Neural crest cell (in vitro differentiated cells): ENCODE measurements at regions not wholly inside any gene's neighbourhood (a gene's known extent, or its start where the extent isn't known, plus 50 kb on each side); places are given as distances from the start of the nearest gene placed in this dataset.
"Not testable (repeated sequence)": the region's sequence is repeated elsewhere in the genome, so short reads cannot be mapped to it uniquely, and the experiment has no call there.

ENCODE experiments used
- DNase-seq: peaks from one replicate; pipeline ENCODE4 v3.0.0; 2021; ENCODE audit warnings: low read depth, mixed read lengths, low spot score
- H3K27ac Mint-ChIP-seq: one replicate; pipeline ENCODE4 v1.8.0; 2021; ENCODE audit warnings: mild to moderate bottlenecking, mixed read lengths; ENCODE audit not compliant: unreplicated experiment
- H3K27me3 Mint-ChIP-seq: 2 replicates; pipeline ENCODE4 v1.8.0; 2021; ENCODE audit warnings: low read depth, mild to moderate bottlenecking, mixed read lengths
- H3K36me3 Mint-ChIP-seq: 2 replicates; pipeline ENCODE4 v1.8.0; 2021; ENCODE audit warnings: low read depth, mild to moderate bottlenecking, mixed read lengths
- H3K4me1 Mint-ChIP-seq: 2 replicates; pipeline ENCODE4 v1.8.0; 2021; ENCODE audit warnings: mixed read lengths
- H3K4me3 Mint-ChIP-seq: one replicate; pipeline ENCODE4 v1.8.0; 2021; ENCODE audit warnings: mild to moderate bottlenecking, mixed read lengths
- H3K9me3 Mint-ChIP-seq: 2 replicates; pipeline ENCODE4 v1.8.0; 2021; ENCODE audit warnings: mixed read lengths
- CTCF ChIP-seq: fragments of 200-600 bp; sonication (generic); conservative IDR thresholded peaks from 2 replicates; pipeline ENCODE4 v1.5.0; 2021; ENCODE audit warnings: antibody characterized with exemption, mild to moderate bottlenecking

DNA sequence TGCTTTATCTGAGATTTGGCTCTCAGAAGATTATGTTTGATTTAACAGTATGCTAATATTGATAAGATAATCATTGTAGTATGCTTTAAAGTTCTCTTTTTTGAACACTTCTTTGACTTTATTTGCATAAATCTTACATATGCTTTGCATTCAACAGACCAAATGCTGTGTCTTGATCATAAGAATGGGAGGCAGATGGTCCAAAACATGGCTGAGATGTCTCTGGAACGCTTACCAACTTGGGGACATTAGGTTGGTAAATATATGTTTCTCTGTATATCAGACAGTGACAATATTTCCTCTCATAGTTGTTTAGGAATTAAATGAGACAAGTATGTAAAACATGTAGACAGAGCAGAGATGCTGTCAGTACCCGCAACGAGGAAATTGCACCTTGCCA, 197.9 kb upstream of the CTNND2 start:
- H3K36me3 Mint-ChIP-seq, result no peaks in the 10 kb centered on the region
- H3K27ac Mint-ChIP-seq, result no peak overlapping the region
- no peak for DNase-seq
- no peaks in the 10 kb centered on the region for H3K9me3 Mint-ChIP-seq
- no peak overlapping the region for H3K4me3 Mint-ChIP-seq
- TF ChIP-seq CTCF, result no peak
- H3K4me1 Mint-ChIP-seq, result no peaks in the 10 kb centered on the region
- no peaks in the 10 kb centered on the region for H3K27me3 Mint-ChIP-seq

GRCh38 chr5:12100542-12100941, 196.3 kb upstream of the CTNND2 start:
- no peak for DNase-seq
- Mint-ChIP-seq H3K27ac (no peak overlapping the region), H3K4me3 (no peak overlapping the region), H3K27me3 (no peaks in the 10 kb centered on the region), H3K4me1 (no peaks in the 10 kb centered on the region), H3K36me3 (no peaks in the 10 kb centered on the region), H3K9me3 (peaks cover 3% of the 10 kb centered on the region)
- peak; percentile 20 for TF ChIP-seq CTCF

GRCh38 chr5:12099296-12099695, 195.1 kb upstream of the CTNND2 start:
- Mint-ChIP-seq H3K4me3 (no peak overlapping the region), H3K27ac (peak overlapping the region; percentile 15), H3K27me3 (no peaks in the 10 kb centered on the region)

DNA sequence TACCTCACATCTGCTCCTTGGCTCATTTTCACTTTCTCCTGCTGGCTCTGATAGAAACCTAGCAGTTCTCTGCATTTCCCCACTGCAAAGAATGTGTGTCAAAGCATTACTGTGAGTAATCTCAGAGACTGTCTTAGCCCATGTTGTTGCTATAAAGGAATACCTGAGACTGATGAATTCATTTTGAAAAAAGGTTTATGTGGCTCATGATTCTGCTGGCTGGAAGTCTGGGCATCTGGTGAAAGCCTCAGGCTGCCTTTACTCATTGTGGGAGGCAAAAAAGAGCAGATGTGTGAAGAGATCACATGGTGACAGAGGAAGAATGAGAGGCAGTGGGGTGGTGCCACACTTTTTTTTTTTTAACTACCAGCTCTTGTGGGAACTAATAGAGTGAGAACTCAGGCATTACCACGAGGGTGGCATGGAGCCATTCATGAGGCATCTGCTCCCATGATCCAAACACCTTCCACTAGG, 191.6 kb upstream of the CTNND2 start:
- no peak for TF ChIP-seq CTCF
- H3K27ac Mint-ChIP-seq, result no peak overlapping the region
- H3K4me1 Mint-ChIP-seq, result no peaks in the 10 kb centered on the region
- no peak overlapping the region for H3K4me3 Mint-ChIP-seq
- no peak for DNase-seq
- no peaks in the 10 kb centered on the region for H3K27me3 Mint-ChIP-seq
- peaks cover 3% of the 10 kb centered on the region for H3K9me3 Mint-ChIP-seq
- H3K36me3 Mint-ChIP-seq, result no peaks in the 10 kb centered on the region

More at GRCh38 chr5:12099296-12099695, 195.1 kb upstream of the CTNND2 start:
- no peak for DNase-seq
- Mint-ChIP-seq H3K4me1 (no peaks in the 10 kb centered on the region), H3K36me3 (no peaks in the 10 kb centered on the region), H3K9me3 (peaks cover 3% of the 10 kb centered on the region)
- TF ChIP-seq CTCF, result no peak

DNA sequence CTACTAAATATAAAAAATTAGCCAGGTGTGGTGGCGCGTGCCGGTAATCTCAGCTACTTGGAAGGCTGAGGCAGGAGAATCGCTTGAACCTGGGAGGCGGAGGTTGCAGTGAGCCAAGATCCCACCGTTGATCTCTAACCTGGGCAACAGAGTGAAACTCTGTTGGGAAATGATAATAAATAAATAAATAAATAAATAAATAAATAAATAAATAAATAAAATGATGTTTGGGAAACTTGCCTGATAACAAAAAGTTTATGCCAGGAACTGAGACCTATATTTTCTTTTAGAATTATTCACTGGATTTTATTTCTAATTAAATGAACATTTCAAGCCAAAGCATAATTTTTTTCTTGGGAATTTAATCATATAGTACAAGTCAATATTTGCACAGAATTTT, 189.3 kb upstream of the CTNND2 start:
- DNase-seq, result no peak
- Mint-ChIP-seq H3K4me1 (no peaks in the 10 kb centered on the region), H3K27me3 (no peaks in the 10 kb centered on the region), H3K36me3 (no peaks in the 10 kb centered on the region), H3K4me3 (no peak overlapping the region), H3K27ac (no peak overlapping the region), H3K9me3 (peaks cover 3% of the 10 kb centered on the region)
- TF ChIP-seq CTCF, result no peak

DNA sequence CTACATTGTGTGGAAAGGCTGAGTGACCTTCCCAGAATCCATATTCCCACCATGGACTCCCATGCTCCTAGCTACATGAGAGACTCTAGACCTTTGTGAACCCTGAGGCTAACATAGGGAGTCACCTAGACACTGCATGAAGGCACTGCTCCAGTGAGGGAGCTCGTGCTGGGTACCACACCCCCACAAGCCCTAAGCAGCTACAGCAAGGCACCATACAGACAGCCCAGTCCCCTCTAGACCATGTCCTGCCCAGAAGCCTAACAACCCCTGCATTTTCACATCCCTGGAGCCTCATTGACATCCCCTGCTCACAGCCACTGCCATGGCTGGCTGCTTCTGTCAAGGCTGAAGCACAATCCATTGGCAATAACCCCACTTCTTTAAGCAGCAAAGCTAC, 176.5 kb upstream of the CTNND2 start:
- no peak for DNase-seq
- H3K4me1 Mint-ChIP-seq, result no peaks in the 10 kb centered on the region
- no peak for TF ChIP-seq CTCF
- no peak overlapping the region for H3K4me3 Mint-ChIP-seq
- peaks cover 2% of the 10 kb centered on the region for H3K9me3 Mint-ChIP-seq
- no peaks in the 10 kb centered on the region for H3K27me3 Mint-ChIP-seq
- no peaks in the 10 kb centered on the region for H3K36me3 Mint-ChIP-seq
- H3K27ac Mint-ChIP-seq, result no peak overlapping the region

DNA sequence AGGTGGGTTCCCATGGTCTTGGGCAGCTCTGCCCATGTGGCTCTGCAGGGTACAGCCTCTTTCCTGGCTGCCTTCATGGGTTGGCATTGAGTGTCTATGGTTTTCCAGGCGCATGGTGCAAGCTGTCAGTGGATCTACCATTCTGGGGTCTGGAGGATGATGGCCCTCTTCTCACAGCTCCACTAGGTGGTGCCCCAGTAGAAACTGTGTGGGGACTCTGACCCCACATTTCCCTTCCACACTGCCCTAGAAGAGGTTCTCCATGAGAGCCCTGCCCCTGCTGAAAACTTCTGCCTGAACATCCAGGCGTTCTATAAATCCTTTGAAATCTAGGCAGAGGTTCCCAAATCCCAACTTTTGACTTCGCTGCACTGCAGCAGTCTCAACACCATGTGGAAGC, 174.0 kb upstream of the CTNND2 start:
- H3K36me3 Mint-ChIP-seq, H3K27me3 Mint-ChIP-seq, H3K4me3 Mint-ChIP-seq, H3K9me3 Mint-ChIP-seq, H3K4me1 Mint-ChIP-seq, H3K27ac Mint-ChIP-seq, DNase-seq: not testable (repeated sequence)
